ENCODE measurements at regions not wholly inside any gene's neighbourhood (a gene's known extent, or its start where the extent isn't known, plus 50 kb on each side); places are given as distances from the start of the nearest gene placed in this dataset.

DNA sequence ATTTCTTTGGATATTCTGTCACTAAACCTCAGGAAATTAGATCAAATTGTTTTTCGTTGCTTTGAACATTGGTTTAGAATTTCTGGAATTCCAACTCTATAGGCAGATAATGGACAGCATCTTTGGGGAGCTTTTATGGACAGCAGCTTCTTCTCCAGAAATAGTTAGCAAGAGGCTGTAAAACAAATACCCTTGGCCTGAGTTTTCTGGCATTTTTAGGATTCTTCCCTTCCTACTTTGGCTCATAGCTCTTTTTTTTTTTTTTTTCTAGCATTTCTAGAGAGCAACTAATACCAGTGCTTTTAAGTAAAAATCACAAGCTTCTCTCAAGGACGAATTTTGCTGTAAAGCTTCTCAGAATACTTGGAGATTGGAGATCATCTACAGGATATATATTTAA, 169.8 kb upstream of the SPRY2 start:
- no peak for TF ChIP-seq POLR2A (IDR thresholded peaks at IDR 0.05)
- TF ChIP-seq, protein P1, sequence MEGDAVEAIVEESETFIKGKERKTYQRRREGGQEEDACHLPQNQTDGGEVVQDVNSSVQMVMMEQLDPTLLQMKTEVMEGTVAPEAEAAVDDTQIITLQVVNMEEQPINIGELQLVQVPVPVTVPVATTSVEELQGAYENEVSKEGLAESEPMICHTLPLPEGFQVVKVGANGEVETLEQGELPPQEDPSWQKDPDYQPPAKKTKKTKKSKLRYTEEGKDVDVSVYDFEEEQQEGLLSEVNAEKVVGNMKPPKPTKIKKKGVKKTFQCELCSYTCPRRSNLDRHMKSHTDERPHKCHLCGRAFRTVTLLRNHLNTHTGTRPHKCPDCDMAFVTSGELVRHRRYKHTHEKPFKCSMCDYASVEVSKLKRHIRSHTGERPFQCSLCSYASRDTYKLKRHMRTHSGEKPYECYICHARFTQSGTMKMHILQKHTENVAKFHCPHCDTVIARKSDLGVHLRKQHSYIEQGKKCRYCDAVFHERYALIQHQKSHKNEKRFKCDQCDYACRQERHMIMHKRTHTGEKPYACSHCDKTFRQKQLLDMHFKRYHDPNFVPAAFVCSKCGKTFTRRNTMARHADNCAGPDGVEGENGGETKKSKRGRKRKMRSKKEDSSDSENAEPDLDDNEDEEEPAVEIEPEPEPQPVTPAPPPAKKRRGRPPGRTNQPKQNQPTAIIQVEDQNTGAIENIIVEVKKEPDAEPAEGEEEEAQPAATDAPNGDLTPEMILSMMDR (IDR thresholded peaks at IDR 0.05) = no peak
